NCI-H460 (cell line): ENCODE measurements at regions not wholly inside any gene's neighbourhood (a gene's known extent, or its start where the extent isn't known, plus 50 kb on each side); places are given as distances from the start of the nearest gene placed in this dataset.

Experiments used
- DNase-seq: peaks from one replicate; pipeline ENCODE4 v3.0.0-alpha.2; 2016; ENCODE audit warnings: low read depth; ENCODE audit errors: extremely low read depth

DNA sequence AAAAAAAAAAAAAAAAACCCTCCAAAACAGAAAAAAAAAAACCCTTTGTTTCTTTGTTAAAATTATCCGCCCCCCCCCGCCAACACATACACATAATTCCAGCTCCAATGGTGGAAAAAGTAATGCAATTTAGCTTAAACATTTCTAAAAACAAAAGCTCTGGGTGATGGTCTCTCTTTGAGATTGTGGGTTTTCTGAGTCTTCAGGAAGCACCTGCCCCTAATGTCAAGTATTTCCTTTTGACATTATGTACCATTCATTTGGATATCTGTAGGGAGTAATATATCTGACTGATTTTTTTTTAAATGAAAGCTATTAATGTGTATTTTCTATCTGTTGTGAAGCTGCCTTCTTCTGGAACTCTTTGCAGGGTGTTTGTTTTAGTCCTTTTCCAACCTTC, 389.7 kb downstream of the TAF11L14 start:
- DNase-seq, result no peak

DNA sequence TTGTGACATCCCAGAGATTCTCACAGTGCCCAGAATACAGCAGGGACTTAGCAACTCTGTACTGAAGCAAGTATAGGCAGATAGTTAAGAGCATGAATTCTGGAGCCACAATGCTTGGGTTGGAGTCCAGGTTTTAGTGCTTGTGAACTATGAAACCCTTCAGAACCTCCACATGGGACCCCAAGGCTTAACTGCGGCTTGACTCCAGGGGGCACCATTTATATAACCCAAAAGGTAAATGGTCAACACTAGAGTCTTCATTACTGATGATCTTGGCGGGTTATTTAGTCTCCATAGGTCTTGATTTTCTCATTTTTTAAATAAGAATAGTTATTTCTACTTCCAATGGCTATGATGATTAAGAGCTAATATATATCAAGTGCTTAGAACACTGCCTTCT, 390.3 kb downstream of the TAF11L14 start:
- DNase-seq, result no peak

DNA sequence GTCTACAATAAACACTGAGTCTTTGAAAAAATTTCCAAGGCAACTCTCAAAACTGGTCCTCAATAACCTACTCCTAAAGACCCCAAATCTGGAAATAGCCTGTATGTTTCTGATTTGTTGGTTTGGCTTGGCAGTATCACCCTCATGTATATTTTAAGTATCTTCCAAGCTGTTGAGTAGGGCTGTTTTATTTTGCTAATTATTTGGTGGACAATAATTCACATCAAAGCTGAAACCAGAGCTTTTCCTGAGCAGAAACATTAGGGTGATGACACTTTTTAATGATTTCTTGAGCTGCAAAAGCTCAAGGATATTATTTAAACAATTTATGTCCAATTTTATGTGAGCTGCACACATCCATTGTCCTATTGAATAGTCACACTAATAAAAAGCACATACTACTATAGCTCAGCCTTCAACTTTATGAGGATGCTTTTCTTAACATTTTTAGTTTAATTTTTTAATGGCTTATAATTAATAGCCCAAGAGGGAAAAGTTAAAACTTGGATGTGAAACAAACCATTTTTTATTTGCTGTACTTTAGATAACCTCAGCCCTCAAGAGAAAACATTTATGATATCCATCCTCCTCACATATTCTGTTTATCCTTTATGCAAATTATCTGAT, 393.1 kb downstream of the TAF11L14 start:
- no peak for DNase-seq

DNA sequence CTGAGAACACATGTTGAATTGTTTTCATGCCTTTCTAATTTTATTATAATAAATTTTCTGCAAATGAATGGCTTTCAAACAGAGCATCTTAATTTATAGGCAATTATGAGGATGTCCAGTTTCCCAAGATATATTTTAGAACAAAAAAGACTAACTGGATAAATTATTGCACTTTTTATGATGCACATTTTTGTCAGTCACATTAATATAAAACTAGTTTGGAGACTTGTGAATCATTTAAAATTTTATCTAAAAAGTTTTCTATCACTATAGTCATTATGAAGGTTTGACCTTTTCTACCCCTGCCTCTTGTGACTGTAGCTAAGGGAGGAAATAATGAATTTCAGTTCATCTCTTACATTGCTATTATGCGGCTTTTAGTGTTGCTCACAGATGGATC, 393.8 kb downstream of the TAF11L14 start:
- no peak for DNase-seq

DNA sequence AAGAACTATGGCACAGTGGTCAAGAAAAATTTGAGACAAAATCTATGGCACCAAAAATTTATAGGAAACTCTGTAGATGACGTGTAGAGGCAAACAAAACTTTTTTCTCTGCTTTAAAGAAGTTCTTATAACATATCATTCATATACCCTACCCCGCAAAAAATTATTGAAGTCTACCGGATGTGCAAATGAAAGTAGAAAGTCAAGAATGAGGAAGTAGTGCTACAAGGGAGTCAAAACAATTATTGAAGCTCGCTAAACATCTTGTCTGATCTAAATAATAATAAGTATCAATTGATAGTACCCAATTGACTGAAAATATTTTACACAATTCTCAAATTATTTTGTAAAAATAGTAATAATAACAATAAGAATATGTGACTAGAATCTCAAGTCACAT, 398.5 kb downstream of the TAF11L14 start:
- DNase-seq, result no peak

DNA sequence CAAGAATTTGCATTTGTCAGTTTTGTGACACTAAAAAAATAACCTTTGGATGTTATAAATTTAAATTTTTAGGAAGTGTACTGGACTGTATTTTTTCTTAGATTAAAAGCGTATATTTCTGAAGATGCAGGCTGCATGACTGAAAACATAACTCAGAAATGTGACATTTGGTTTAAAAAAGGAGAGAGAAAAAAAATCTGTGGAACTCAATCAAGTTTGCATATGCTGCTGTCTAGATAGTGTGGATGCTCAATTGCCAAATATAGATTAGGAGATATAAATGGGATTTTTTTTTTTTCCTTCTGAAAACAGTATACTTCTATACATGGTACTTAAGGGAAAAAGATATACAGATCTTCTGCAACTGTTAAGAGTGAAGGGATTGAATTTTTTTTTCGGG, 402.3 kb downstream of the TAF11L14 start:
- DNase-seq, result no peak

DNA sequence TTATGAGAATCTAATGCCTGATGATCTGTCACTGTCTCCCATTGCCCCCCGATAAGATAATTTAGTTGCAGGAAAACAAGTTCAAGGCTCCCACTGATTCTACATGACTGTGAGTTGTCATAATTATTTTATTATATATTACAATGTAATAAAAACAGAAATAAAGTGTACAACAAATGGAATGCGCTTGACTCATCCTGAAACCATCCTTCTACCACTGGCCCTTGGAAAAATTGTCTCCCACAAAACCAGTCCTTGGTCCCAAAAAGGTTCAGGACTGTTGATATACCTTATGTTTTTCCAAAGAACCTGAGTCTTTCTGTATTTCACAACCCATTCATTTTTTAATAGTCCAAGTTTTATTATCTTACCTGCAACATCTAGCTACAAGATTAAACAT, 403.5 kb downstream of the TAF11L14 start:
- DNase-seq, result no peak

DNA sequence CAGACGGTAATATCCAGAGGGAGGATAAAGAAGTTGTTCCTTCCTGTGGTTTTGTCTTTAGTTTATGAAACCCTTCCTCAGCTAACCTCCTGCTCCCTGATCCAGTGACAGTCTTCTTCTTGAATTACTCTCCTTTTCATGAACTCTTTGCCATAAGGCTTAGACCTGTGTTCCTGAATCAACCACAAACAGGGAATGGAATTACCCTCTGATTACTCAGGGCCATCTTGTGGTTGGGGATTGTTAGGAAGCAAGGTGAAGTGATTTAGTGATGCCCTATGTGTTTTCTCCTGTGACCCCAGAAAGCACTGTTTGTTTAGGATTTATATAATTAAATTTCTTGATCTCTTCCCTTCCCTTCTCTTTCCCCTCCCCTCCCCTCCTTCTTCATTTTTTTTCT, 409.1 kb downstream of the TAF11L14 start:
- no peak for DNase-seq

DNA sequence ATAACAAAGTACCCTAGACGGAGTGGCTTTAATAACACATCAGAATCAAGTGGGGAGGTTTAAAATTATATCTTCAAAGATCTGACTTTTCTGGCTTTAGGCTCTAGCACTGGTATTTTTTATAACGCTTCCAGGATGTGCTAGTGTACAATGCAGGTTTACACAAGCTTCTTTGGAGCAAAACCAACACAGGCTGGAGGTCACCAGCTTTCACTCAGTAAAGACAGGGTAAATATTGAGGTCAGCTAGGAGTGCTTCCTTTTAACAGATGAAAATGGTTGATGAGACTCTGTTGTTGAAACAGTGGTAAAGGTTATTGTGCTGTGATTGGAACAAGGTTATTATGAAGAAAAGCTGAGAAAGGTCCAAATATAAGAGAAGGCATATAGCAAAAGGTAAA, 414.2 kb downstream of the TAF11L14 start:
- no peak for DNase-seq

DNA sequence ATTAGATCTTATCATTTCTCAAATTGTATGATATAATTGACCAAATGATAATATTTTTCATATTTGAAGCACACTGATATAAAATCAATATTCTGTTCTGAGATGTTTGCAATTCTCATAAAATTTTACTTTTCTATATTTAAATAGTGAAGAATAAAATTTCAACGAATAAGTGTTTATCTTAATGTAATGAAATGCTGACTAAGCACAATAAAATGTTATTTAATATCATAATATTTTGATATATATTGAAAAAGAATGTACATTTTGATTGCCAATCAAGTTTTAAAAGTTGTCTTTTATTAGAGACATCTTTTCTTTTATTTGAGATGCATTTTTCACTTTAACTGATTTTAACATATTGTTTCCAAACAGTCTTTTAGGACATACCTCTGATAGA, 416.1 kb downstream of the TAF11L14 start:
- DNase-seq, result no peak

DNA sequence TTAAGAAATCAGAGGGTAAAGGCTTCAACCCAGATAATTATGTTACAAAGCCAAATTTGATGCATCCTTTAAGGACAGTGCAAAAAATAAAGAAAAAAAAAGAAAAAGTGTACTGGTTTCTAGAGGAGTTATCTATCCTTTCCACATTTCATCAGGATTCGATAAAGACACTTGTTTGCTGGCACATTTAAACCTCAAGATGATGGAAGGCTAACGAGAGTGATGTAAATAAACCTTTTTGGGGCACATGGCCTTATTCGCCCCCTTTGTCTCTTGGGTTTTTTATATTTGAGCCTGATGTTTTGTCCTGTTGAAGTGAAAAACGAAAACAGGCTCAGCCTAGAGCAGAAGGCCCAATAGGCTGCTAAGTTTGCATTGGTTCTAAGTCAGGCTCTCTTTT, 416.5 kb downstream of the TAF11L14 start:
- DNase-seq, result no peak

DNA sequence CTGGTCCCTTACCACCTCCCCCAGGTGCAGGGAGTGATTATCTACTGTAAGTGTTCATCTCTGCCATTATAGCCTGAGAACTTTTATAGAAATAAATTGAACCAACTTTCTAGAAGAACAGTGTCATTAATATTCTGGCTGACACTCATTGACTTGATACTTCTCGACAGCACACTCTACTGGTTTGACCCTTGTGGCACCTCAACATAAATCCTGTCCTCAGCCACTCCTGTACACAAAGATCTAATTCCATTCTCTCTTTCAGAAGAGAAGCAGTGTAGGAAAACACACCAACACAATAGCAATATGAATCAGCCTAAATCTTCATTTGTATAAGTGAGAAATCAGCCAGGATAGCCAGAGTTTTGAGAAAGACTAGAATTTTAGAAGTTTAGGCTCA, 417.7 kb downstream of the TAF11L14 start:
- DNase-seq, result no peak

DNA sequence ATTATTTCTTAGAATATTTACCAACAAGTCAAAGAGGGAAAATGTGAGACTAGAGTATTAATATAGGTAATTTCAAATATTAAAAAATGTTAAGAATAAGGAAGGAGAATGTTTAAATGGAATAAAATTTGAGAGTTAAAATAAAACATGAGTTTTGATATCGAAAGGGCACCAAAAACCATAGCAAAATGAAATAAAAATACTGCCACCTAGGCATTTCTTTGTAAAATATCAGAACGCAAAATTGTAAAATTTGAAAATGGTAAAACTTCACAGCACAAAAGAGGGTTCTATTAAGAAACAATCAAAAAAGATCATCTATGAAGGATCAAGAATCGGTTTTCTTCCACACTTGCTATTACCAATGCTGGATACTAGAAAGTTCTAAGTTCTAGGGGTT, 418.3 kb downstream of the TAF11L14 start:
- DNase-seq, result no peak

DNA sequence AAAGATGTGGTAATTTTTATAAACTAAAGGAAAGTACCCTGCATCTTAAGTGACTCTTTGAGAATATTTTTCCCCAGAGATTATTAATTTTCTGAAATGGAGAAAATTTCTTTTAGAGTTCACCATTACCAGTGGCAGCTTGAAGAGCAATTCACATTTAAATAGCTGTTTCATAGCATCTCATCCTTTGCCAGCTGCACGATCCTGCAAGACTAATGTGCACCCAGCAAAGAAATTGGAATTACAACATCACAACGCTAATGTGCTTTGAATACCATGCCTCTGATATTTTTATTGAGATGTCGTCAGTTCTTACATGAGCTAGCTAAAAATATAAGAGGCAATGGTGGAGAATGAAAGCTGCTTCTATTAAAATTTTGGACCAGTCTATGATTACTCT, 423.5 kb downstream of the TAF11L14 start:
- DNase-seq, result no peak

DNA sequence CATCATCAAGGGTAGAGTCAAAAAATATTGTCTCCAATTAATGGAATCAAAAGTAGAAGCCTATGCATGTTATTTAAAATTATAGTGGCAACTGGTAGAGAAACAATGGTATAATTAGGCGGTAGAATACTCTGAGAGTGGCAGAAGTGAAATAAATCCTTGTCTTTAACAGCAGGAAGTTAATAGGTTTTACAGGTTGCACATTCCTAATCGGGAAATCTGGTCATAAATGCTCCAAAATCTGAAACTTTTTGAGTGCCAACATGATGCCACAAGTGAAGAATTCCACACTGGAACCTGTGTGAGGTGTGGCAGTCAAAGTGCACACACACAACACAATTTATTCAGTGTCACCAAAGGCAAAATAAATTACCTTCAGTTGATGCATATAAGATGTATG, 433.4 kb downstream of the TAF11L14 start:
- no peak for DNase-seq

DNA sequence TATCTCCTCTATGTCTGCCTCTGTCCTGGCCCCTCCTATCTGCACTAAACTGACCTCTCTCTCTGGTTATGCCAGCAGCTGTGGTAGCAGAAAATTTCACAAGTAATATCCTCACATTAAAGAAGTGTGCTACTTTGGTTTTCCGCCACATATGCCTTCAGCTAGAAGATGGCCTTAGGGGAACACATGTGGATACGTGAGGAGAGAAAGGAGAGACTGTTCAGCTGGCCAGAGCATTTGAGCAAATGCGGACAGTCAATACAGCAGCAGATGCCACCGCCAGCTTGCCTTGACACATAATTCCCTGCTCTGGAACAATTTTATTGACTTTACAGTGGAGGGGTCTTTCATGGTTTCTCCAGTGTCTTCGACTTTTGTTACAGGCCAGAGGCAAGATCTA, 434.6 kb downstream of the TAF11L14 start:
- DNase-seq, result no peak

DNA sequence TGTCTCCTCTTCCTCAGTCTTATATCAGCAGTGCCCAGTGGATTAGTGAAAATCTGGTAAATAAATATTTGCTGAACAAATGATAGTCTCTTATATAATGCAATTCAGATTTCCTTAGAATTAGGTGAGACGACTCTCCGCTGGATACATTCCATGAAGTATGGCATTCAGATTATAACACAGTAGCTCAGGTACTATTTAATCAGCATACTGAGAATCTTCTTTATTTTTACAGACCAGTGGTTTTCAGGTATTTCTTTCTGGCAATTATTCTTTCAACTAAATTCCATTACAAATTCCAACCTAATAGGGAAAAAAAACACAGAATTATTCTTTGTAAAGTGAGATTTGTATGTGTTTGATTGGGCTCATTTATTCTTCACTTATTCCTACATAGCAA, 435.5 kb downstream of the TAF11L14 start:
- no peak for DNase-seq

DNA sequence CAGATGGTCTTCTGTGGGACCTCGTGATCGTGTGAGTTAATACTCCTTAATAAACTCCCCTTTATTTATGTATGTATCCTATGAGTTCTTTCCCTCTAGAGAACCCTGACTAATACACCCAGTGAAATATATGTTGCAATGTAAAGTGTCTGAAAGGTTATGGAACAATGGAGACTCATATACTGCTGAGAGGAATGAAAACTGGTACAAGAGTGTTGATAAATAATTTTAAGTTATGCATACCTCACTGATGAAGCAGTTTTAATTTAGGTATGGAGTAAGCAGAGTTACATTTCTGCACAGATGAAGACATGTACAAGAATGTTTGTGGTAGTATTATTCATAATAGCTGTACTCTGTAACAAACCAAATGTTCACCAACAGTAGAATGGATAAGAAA, 438.3 kb downstream of the TAF11L14 start:
- DNase-seq, result no peak

DNA sequence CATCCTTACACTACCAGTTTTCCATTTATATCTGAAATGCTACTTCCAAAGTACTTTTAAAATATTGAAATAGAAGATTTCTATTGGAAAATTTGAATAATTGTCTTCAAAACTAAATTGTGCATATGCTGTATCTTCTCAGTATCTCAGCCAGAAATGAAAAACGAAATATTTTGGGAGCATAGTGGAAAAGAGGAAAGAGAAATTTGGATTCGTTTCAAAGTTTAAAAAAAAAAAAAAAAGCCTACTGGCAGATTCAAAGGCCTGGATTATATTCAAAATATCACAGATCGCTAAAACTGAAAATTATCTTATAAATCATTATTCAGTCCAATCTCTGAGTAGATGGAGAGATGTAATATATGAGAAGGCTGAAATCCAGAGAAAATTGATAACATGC, 440.7 kb downstream of the TAF11L14 start:
- no peak for DNase-seq

DNA sequence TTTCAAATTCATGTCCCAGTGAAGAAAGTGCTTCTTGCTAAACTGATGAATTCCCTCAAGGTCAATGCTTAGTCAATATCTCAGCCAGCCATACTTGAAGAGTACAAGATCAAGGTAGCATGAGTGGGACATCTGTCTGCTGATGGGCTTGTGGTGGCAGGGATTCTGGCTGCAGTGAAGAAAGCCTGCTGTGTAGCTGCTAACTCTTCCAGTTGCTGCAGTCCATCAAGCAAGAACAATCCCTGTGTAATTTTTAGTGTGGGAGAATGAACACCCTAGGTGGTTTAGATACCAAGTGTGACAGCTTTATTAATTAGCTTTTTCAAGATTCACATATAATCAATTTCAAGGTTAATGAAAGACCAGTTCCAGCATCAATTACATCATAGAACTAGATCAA, 443.9 kb downstream of the TAF11L14 start:
- DNase-seq, result no peak

DNA sequence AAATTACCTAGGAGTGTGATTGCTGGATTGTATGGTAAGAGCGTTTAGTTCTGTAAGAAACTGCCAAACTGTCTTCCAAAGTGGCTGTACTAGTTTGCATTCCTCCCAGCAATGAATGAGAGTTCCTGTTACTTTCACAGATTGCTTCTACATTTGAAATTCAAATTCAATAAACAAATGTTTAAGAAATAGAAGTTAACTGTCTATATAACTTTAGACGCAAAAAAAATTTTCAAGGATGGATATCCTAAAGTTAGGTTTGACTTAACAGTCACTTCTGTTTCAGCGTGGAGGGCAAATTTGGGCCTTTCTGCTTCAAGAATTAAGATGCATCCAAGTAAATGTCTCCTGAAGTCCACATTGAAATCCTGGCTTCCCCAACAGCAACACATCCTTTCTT, 445.6 kb downstream of the TAF11L14 start:
- DNase-seq, result no peak

DNA sequence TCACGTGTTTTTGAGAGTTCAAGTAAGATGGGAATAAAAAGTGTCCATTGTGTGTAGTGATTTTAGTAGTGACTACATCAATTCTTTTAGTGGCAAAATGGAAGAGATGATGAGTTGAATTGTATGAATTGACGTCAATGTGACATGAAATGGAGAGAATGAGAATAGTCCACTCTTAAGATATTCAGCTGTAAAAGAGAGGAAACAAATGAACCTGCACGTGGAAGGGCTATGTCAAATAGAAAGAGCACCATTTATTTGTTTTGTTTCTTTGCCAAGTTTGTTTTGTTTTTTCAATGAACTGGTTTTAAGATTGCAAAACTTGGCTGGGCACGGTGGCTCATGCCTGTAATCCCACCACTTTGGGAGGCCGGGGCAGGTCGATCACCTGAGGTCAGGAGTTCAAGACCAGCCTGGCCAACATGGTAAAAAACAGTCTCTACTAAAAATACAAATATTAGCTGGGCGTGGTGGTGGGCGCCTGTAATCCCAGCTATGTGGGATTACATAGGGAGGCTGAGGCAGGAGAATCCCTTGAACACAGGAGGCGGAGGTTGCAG, 453.8 kb downstream of the TAF11L14 start:
- no peak for DNase-seq

DNA sequence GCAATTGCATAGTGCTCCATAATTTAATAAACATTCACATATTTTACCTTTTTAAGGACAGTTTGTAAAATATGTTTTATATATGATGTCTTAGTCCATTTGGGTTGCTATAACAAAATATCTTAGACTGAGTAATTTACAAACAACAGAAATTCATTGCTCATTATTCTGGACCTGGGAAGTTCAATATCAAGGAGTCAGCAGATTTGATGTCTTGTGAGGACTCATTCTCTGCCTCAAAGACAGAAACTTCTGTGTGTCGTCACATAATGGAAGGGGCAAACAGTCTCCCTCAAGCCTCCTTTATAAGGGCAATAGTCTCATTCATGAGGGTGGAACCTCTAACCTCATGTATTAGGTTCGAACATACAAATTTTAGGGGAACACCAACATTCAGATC, 455.9 kb downstream of the TAF11L14 start:
- DNase-seq, result no peak
